NCI-H146 treated with DMSO at 0.1 percent for 48 hours (cell line): ENCODE measurements at regions not wholly inside any gene's neighbourhood (a gene's known extent, or its start where the extent isn't known, plus 50 kb on each side); places are given as distances from the start of the nearest gene placed in this dataset.

Experiments
- DNase-seq: peaks from one replicate; lab custom pipeline; 2025; ENCODE audit not compliant: unreplicated experiment; lab: John Stamatoyannopoulos, UW

DNA sequence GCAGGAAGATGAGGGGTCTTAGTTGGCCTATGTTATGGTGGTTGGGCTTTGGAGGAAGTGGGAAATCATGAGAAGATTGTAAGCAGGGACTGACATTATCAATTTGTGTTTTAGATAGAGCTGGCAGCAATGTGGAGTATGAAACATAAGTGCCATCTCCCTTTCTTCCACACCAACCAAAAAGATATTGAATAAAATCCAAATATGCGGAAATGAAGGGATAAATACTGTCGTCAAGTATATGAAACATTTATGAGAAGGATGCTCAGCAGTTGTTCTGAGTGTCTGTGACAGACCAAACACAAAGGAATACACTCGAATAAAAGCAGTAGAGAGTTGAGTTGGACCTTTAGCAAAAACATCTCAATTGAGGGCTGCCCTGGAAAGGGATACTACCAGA, 1090.0 kb upstream of the ZEB2 start:
- no peak for DNase-seq

DNA sequence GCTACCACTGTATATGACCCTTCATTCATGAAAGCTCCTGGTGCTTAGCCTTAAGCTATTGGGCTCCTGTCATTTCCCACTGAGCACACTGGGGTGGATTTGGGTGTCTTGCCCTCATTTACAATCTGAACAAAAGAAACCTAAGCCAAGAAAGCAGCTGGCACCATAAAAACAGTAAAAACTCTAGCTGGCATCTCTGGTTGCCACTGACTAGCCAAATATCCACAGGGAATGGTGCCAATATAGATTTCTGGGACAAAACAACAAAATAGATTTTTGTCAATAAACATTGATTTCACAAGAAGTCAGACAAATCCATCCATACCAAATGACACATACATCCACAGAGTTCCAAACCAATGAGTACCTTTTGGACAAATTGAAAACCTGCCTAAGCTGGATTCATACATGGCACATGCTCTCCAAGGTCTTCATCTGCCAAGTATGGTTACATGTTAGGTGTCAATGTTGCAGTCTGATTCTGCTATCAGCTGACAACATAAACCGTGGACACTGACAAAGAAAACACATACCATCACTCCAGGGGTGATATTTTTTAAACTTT, 1081.5 kb upstream of the ZEB2 start:
- DNase-seq = peak; percentile 46

DNA sequence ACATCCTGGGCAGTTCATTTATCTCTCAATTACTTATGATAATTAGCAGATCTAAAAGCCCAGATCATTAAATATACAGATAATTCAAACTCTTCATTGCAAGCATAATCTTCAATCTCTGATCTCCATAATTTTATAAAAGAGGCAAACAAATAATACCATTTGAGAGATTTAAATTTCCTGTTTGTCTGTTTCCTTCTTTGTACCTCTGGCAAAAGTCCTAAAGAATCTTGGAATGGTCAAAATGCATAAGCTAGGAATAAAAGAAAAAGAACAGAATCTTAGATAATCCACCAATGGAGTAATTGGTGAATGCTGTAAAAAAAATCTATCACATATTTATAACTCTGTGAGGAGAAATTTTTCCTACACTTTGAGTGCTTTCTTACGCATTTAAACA, 1080.9 kb upstream of the ZEB2 start:
- DNase-seq = no peak

DNA sequence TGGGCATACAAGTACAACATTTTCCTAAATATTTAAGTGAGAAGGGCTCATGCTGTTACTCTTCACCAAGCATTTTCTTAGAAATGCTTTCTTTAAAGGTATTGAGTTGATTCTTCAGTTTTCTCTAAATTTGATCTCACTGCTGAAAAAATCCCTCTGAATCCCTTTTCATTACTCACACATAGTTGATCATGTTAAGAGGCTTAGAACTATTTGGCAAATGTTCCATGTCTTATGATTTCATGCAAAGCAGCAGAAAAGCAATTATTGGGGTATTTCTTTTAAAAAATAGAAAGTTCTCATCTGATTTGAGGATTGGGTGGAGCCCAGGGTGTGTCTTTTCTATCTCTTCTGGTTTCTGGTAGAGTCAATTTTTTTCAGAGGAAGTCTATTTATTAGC, 1079.8 kb upstream of the ZEB2 start:
- no peak for DNase-seq

DNA sequence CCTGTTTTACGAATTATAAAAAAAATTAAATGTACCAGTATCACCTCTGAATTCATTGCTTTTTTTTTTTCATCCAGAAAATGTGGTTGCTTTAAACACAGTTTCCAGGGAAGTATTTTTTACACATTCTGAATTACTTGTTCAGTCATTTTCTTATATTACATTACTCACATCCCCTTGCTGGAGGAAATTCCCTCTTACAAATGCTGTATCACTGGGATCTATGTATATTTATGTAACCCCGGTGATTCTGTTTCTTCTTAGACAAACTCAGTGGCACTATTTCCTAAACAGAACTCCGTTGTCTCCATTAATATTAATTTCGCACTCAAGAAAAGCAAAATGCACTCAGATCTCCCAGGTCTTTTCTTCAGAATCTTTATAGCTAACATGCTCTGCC, 1078.5 kb upstream of the ZEB2 start:
- no peak for DNase-seq

DNA sequence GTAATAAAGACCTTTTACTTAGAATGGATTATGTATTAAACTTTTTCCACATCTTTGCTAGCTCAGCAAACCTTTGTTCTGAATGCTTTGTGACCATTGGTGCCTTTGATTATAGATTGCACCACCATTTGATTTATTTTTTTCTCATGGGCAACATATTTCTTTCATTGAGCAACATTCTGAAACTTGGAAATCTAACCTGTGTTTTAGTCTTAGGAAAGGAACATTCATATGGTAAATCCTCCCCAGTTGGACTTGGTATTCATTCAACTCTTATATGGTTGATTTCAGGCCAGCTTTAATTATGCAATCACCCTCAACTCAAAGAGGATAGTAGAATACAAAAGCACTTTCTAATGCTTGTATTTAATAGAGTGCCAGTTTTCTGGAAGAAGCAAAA, 1077.9 kb upstream of the ZEB2 start:
- DNase-seq = no peak

DNA sequence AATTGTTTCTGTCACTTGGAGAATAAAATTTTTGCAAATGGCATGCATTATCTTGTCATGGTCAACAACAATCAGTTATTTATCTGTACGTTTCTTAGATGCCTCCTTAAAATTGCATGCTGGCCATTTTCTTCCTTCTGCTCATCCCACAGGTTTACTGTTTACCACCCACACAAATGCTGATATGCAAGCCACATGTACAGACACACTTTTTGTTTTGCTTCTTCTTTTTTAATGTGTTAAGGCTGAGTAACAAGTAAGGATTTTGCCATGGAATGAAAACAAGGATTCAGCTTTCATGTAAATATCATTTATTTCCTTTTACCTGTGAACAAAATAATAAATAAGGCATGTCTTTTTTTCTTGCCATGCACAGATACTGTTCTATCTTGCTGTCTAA, 1077.1 kb upstream of the ZEB2 start:
- DNase-seq = no peak

DNA sequence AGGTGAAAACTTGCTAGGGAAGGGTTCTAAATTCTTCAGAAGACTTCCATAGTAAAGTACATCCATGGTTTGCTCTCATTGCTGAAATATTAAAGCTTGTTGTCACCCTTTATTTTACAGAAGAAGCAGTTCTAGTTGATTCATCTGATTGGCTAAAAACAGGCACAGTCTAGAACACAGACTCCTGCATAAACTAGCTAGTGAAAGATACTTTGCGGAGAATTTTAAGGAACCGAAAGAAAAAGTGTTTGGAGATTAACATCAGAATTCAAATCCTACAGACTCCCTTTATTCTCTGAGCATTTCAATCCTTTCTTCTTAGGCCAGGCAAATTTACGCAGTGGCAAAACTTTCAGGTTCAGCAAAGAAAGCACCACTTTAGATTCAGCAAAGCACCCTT, 1076.5 kb upstream of the ZEB2 start:
- no peak for DNase-seq

DNA sequence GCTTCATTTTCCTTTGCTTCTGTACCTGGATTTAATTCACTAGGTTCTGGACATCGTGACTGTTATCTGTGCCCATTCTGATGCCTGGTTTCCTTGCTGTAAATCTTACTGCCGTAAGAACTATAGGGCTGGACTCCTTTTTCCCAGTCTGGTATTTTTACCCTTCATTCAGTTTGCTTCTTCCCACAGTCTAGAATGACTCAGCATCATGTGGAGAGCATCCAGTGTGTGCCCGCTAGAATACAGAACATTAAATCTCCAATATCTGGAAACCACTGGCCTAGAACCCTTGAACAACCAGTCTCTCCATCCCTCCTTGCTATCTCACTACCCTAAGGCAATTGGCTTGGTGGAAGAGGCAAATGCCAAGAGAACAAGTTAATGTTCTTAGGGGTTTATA, 1075.4 kb upstream of the ZEB2 start:
- DNase-seq = no peak

DNA sequence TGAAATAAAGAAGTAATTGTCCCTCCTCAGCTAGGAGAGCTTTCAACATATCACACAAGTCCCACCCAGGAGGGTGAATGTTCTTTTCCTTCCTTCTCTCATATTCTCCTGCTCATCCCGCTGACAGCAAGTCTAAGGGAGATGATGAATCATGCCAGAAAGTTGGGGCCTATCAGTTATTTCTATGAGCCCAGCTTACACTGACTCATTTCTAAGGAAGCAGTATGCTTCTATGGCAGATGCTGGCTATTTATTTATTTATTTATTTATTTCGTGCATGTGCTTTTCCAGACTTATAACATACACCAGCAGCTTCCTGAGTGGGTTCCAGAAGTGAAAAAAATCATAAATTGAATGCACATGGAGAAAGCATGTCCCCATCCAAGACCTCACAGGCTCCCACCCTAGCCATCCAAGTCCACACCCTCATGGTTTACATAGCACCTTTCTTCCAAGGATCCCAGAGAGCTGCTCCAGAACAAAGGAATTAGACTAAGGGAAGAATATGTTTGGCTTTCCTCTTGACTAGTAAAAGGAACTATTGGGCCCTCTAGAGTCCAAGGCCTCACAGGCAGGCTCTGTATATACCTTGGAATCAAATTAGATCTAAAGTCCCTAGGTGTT, 1074.2 kb upstream of the ZEB2 start:
- DNase-seq = no peak

DNA sequence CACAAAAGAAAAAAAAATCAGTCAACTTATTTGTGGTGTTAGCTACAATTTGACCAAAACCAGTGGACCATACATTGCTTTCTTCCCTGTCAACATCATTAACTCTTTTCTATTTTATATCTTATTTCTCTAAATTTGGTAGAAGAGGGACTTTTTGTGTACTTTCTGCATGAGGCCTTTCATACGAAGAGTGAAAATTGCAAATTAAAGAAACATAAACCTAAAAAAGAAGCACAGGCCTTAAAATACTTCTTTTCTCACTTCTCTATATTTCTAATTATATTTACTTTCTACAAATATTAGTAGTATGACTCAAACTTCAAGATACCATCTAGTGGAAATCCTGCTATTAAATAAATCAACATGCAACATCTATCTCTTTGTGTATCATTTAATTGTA, 1073.4 kb upstream of the ZEB2 start:
- no peak for DNase-seq

DNA sequence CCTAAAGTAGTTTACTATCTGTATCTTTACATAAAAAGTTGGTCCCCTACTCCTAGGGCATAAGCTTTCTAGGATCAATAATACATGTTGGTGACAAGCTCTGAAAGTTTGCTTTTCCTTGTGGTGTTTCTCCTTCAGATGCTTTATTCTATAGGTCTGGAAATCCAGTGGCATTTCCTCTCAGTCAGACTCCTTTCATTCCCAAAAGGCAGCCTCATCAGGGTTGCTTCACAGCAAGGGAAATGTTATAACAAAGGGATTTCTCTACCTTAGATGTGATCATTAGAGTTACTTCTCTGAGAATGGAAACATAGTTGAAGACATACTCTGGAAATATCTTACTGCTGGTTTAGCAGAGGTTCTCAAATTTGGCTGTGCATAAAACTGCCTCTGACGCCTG, 1072.4 kb upstream of the ZEB2 start:
- DNase-seq = no peak

DNA sequence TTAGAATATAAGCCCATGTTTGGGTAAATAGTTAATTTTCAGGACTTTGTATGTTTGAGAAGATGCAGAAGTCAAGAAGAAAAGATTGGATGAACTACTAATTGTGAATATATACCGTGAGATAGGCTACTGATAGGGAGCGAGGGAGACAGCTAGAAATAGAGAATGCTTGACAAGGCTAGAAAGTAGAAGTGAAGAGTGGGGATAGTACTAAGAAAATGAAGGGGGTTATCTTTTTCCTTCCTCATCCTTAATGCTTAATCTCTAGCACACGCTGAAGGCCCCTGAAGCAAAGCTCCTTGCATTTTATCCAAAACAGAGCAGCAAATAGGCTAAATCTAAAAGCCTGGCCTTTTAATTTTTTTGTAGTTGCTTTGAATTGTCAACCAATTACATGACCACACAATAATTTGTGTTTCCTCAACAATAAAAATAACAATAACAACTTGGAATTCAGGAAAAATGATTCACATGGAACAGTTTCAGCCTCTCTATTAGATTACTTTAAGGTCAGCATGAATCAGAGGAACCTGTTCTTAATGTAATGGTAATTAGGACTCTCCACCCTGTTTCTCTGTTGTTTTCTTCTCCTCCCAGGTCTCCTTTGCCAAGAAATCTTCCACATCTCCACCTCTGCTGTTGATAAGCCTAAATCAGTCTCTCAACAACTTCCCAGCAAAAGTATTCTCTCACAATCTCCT, 1071.3 kb upstream of the ZEB2 start:
- DNase-seq = no peak

DNA sequence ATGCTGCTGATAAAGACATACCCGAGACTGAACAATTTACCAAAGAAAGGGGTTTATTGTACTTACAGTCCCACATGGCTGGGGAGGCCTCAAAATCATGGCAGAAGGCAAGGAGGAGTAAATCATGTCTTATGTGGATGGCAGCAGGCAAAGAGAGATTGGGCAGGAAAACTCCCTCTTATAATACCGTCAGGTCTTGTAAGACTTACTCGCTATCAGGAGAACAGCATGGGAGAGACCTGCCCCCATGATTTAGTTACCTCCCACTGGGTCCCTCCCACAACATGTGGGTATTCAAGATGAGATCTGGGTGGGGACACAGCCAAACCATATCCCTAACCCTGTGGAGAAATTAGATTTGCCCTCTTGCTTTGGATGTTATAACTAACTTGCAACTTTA, 1068.0 kb upstream of the ZEB2 start:
- DNase-seq = no peak

DNA sequence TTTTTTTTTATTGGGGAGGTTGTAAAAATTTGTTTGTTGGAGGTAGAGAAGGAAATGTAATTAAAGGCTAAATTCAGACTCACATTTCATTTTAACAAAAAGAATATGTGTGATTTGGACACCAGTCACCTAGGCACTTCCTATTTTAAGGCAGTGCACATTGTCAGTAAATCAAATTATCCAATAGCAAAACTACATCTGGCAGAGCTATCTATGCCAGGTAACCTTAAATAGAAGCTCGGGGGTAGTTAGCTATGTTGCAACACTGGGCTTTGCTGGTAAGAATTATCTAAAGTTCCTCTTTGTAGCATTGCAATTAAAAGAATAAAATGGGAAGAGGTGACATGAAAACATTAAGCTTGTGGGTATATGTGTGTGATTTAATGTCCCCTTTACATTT, 1064.4 kb upstream of the ZEB2 start:
- no peak for DNase-seq

DNA sequence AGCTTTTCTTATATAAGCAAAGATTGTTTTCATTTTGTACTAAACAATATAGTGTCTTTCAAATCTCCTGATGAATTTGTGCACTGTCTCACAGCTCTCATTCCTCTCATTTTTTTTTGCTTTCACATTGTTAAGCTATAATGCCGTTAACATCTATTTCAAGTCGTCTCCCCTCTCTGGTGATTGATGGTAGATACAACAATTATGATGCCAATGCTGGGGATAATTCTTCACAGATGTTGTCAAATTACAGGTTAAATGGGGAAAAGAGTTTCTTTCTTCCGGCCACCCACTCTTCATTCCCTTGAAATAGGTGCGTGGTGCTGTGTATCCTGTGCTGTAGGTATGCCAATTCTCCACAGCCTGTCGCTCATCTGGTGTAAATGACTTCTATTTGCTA, 1053.7 kb upstream of the ZEB2 start:
- DNase-seq = no peak

DNA sequence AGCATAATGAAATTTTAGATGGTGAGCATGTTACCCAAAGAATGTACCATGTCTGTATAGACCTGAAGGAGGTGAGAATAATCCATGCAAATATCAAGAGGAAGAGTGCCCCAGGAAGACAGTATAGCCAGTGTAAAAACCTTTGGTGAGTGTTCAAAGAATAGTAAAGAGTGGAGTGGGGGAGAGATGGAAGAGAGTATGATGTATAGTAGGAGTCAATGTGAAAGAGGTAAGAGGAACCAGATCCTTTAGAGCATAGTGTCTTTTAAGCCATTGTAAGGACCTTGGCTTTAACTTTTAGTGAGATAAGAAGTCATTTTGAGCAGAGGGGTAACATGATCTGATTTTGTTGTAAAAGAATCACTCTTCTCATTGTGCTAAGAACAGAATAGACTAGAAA, 1052.3 kb upstream of the ZEB2 start:
- no peak for DNase-seq

DNA sequence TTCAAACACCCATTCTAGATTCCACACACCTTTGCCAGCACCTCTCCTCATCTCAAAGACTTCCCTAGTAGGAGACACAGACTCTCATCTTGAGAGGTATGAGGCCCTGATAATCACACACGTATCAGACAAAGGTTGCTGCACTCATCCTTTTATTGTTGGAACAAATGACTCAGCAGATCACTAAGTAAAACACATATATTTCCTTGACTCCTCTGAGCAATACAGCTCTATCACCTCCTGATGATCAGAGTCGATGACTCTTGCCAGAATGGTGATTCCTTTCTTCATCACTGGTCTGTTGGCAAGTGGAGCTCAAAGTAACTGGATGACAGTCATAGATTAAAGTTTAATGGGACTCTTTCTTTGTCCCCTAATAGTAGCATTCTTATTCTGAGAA, 1049.2 kb upstream of the ZEB2 start:
- DNase-seq = no peak

DNA sequence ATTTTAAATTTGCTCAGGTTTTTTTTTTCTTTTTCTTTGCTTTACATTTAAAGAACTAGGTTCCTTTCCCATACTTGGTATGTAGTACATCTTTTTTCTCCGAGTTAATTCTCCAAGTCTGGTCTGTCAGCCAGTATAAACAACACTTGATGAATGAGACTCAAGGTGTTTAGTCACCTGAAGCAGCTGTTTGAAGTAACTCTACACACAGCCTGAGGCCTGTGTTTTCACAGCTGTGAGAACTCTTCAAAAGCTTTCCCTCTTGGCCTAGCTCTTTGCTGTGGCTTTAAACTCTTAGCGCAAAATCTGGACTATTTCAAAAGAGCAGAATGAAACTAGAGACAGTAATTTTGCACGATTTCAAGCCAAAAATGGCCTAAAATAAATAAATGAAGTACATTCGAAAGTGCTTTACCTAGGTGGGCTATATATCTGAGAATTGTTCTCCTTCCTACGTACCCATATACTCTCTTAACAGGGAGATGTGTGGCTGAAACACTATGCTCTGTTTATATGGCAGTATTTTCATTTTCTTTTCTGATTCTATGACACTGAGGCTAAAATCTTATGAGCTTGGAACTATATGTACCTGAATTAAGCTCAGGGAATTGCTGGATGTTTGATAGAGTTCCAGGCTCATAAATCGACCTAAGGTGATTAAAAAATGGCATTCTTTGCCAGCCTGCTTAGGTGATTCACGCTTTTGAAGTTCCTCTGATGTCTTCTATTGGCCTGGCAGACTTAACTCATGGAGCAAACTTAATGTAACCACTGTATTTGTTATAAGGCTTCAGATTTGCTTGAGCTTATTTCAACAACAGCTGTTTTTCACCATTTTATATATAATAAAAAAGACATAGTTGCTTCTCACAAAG, 1044.1 kb upstream of the ZEB2 start:
- DNase-seq = peak; percentile 68

DNA sequence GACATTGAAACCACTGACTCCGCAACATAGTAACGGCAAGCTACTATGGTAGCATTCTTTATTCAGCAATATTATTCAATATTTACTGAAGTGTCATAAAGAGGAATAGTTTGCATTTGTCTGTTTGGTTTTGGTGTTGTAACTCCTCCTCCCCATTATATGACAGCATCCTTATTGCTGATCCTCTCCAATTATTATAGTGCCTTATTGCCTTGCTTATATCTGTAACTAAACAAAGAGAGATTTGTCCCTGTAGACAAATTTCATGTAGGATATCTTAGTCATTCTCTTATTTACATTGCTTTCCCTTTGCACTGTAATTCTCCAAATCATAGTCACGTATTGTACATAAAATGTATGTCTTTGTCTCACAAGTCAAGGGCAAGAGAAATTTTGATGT, 1041.2 kb upstream of the ZEB2 start:
- no peak for DNase-seq

DNA sequence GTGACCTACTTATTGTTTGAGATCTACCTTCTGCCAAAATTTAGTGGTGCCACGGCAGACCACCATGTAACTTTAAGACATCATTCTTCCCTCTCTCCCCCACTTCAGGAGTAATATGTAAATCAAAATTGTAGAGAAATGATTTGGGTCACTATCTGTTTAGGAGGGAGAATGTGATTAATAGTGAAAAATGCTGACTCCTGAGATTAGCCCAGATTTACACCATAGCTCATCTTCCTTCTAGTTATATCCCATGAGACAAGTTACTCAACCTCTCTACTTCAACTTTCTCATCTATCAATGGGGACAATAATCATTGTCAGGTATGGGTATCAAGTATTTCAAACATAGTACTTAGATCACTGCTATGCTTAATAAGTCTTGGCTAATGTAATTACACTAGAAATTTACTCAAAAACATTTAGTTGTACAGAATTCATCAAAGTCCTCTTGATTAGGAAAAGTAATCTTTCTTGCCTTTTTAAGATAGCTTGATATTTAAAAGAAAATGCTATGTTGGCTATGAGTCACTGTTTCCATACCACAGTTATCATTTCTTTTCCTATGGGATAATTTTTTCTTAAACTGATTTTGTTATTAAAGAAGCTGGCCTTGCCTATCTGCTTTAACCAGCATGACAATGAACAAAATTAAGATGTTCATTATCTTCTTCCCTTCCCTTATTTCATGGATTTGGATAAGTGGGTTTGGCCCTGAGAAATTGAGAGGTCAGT, 1038.9 kb upstream of the ZEB2 start:
- no peak for DNase-seq
